GM04504 (cell line): ENCODE measurements at regions not wholly inside any gene's neighbourhood (a gene's known extent, or its start where the extent isn't known, plus 50 kb on each side); places are given as distances from the start of the nearest gene placed in this dataset.
"Not testable (repeated sequence)": the region's sequence is repeated elsewhere in the genome, so short reads cannot be mapped to it uniquely, and the experiment has no call there.

Experiments used
- DNase-seq: peaks from one replicate; pipeline ENCODE4 v3.0.0-alpha.2; 2012; ENCODE audit warnings: low read depth

DNA sequence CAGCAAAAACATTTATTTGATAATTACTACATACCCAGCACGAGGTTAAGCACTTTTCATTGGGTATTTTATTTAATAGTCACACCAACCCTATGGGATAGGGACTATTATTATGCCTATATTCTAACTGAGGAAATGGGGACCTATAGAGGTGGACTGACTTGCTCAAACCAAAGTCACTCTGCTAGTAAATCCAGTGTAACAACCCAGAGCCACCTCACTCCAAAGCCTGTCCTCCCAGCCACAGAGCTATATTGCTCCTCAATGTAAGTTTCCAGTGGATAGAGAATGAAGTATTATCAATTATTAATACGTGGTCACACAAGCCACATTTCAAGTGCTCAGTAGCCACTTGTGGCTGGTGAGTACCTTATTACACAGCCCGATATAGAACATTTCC, 97.5 kb downstream of the RGS2 start:
- DNase-seq, result no peak

GRCh38 chr1:192907545-192908243, 98.9 kb downstream of the RGS2 start:
- no peak for DNase-seq

GRCh38 chr1:192911896-192912656, 103.2 kb downstream of the RGS2 start:
- not testable (repeated sequence) for DNase-seq

GRCh38 chr1:192913683-192914082, 104.8 kb downstream of the RGS2 start:
- no peak for DNase-seq

DNA sequence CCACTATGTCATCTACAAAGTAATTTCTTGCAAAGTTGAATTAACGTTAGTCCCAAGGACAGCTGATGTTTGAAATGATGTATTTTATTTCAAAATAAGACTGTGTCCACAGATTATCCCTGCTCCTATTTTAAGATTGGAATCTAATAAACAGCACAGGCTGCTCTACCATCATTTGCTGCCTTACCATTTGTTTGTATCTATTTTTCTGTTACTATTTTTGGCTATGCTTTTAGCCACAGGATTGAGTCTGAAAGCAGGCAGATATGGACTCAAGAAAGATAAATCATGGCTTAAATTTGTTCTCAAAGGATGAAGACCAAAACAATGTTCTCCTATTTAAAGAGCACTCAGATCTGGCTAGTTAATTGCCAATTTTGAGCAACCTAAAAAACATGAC, 105.3 kb downstream of the RGS2 start:
- DNase-seq, result no peak

DNA sequence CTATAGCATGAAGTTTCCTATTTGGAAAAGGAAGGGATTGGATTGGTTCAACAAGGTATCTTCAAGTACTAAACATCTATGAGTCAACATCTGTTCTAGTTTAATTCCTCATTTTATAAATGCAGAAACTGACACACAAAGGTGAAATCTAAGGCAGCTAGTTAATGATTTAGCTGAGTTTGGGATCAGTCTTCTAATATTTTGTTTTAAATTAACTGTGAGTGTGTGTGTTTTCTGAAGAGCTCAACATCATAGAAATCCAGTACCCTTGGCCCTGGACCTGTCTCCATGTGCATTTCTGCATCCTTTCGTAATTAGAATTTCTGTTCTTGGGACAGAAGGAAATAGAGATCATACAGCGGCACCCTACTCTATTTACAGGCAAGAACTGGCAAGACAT, 105.9 kb downstream of the RGS2 start:
- no peak for DNase-seq

- DNase-seq, result no peak
Measured at GRCh38 chr1:192916021-192916420, 107.2 kb downstream of the RGS2 start.

GRCh38 chr1:192918259-192918658, 109.4 kb downstream of the RGS2 start:
- DNase-seq, result no peak

DNA sequence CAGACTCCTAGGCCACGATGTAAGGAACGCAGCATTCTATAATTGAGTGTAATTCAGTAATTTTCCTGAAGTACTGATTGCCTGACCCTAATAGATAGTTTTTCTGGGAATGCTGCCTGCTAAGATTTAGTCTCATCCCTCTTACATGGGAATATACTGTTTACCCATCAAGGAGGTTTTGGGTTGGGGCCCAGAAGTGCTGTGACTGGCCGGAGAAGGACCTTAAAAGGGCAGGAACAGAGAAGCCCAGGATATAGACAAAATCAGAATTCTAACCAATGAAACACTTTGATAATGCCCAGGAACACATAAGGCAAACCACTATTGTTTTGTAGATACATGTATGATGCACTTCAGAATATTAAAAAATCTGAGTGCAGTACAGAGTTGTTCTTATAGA, 111.6 kb downstream of the RGS2 start:
- DNase-seq, result no peak

DNA sequence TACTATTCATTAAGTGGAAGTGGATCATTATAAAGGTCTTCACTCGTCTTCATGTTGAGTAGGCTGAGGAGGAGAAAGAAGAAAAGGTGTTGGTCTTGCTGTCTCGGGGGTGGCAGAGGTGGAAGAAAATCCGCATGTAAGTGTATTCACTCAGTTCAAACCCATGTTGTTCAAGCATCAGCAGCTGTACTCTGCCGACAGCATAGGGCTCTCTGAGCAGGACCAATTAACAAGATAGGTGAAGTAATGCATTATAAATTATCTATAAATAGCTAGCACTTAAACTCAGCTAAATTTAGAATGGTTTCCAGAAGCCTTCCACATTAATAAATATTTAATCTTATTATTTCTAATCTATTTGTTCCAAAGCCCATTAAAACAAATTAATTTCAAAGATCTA, 116.8 kb downstream of the RGS2 start:
- DNase-seq, result no peak

DNA sequence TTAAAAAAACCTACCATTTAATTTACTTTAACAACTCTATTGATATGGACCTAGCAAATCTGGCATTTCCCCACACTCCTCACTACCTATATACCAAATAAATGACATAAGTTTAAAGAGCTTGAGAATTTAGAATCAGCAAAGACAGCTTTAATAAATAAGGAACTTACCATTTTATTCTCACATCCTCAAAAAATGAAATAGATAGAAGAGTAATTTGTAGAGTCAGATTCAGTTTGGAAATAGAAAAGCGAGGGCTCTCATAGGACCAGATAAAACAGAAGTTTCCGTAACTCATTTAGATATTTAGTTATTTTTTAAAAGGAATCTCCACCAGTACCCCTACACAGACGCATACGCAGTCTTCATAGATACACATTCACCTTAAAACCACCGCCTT, 117.9 kb downstream of the RGS2 start:
- no peak for DNase-seq

- no peak for DNase-seq
Measured at GRCh38 chr1:192927496-192927895, 118.7 kb downstream of the RGS2 start.

GRCh38 chr1:192929597-192929996, 120.8 kb downstream of the RGS2 start:
- DNase-seq, result no peak

DNA sequence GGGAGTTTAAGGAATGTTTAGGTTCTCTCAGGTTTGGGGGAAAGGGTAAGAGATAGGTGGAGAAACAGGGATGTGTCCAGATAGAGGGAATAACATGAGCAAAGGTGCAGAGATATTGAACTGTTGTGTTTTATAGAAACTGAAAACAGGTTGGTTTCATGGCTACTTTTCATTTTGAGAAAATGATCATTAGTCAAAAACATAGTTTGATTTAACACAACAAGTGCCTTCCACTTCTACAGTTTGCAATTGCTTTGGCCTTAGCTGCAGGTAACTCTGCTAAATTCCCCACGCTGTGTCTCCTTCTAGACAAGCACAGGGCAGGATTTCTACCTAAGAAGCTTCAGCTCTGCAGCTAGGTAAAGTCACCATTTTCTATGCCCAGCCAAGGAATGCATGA, 124.9 kb downstream of the RGS2 start:
- no peak for DNase-seq

- DNase-seq, result no peak
Measured at GRCh38 chr1:192936313-192937018, 122.7 kb downstream of the UCHL5 start.

- DNase-seq, result no peak
Measured at GRCh38 chr1:192937128-192937527, 122.0 kb downstream of the UCHL5 start.

- DNase-seq, result no peak
Measured at GRCh38 chr1:192939440-192939839, 119.7 kb downstream of the UCHL5 start.

DNA sequence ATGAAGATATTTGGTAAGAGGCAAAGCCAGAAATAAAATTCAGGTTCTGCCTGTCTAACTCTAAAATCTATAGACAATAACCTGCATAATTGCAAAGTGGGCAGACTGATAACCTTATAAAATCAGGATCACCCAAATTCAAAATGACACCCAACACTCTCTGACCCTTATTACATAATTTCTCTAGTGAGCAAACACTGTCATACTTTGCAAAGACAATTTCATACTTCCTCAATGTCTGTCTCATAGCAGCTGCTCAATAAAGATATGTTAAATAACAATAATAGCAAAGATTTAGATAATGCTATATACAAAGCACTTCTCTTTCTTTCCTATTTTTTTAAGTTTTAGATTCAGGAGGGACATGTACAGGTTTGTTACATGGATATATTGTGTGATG, 118.5 kb downstream of the UCHL5 start:
- no peak for DNase-seq

- no peak for DNase-seq
Measured at GRCh38 chr1:192941722-192942411, 117.3 kb downstream of the UCHL5 start.

GRCh38 chr1:192943108-192943507, 116.1 kb downstream of the UCHL5 start:
- no peak for DNase-seq

DNA sequence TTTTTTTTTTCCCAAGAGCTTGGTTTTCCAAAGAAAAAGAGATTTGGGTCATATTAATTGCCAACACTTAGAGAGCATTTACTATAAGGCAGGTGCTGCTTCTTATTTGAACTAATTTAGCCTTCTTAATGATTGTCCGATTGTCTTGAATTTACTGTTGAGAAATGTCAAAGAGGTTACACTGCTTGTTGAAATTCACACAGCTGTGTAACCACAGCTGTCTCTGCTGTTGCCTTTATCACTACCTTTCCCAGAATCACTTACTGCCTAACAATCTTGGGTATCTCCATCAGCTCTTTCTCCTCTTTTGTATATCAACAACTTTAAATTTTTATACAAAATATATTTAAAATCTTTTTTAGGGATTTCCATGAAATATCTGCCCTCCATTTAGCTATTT, 115.6 kb downstream of the UCHL5 start:
- no peak for DNase-seq

GRCh38 chr1:192945390-192946130, 113.6 kb downstream of the UCHL5 start:
- DNase-seq, result no peak
